DND-41 (cell line): ENCODE measurements at regions not wholly inside any gene's neighbourhood (a gene's known extent, or its start where the extent isn't known, plus 50 kb on each side); places are given as distances from the start of the nearest gene placed in this dataset.

Experiments used
- ATAC-seq: fragments of 200-7000 bp; cut with Tn5 transposase; 3 replicates; pipeline ENCODE4 v1.9.1; 2021; ENCODE audit warnings: low read depth; ENCODE audit not compliant: insufficient read depth
- DNase-seq: peaks from one replicate; pipeline ENCODE4 v3.0.0-alpha.2; 2020
- H2AFZ ChIP-seq: 2 replicates; pipeline ENCODE4 v1.6.0; 2012; ENCODE audit warnings: low read depth, low read length
- H3K27ac ChIP-seq: 2 replicates; pipeline ENCODE4 v1.5.1; 2012; ENCODE audit warnings: low read length, inconsistent platforms
- H3K27me3 ChIP-seq: fragments of 200-600 bp; sonication (generic); 2 replicates; pipeline ENCODE4 v1.6.0; 2012; ENCODE audit warnings: low read length, mild to moderate bottlenecking, inconsistent platforms; ENCODE audit not compliant: insufficient read depth, poor library complexity
- H3K36me3 ChIP-seq: 2 replicates; pipeline ENCODE4 v1.5.1; 2012; ENCODE audit warnings: low read length, inconsistent platforms; ENCODE audit not compliant: insufficient read depth
- H3K4me1 ChIP-seq: 2 replicates; pipeline ENCODE4 v1.5.1; 2012; ENCODE audit warnings: mild to moderate bottlenecking, low read length; ENCODE audit not compliant: insufficient read depth
- H3K4me2 ChIP-seq: 2 replicates; pipeline ENCODE4 v1.6.0; 2012; ENCODE audit warnings: mild to moderate bottlenecking, moderate library complexity, low read length, inconsistent platforms; ENCODE audit not compliant: insufficient read depth
- H3K4me3 ChIP-seq, 2 experiments: fragments of 200-600 bp in 1 of 2; shearing (Covaris generic) in 1 of 2; 2 replicates each; pipeline ENCODE4 v1.5.1; 2012 to 2016; ENCODE audit warnings: inconsistent platforms in 2 of 2, low read length in 2 of 2, mild to moderate bottlenecking in 2 of 2, low read depth in 1 of 2, moderate library complexity in 1 of 2
- H3K79me2 ChIP-seq: 2 replicates; pipeline ENCODE4 v1.6.0; 2012; ENCODE audit warnings: low read length, inconsistent platforms; ENCODE audit not compliant: insufficient read depth
- H3K9ac ChIP-seq: 2 replicates; pipeline ENCODE4 v1.6.0; 2012; ENCODE audit warnings: low read depth, mild to moderate bottlenecking, inconsistent platforms, low read length, moderate library complexity
- H3K9me3 ChIP-seq: 2 replicates; pipeline ENCODE4 v1.5.1; 2012; ENCODE audit warnings: low read length, moderate library complexity, mild to moderate bottlenecking, inconsistent platforms; ENCODE audit not compliant: insufficient read depth, severe bottlenecking
- H4K20me1 ChIP-seq: 2 replicates; pipeline ENCODE4 v1.6.0; 2012; ENCODE audit warnings: low read length; ENCODE audit not compliant: insufficient read depth
- CTCF ChIP-seq: IDR thresholded peaks from 2 replicates; pipeline ENCODE4 v1.5.1; 2012; ENCODE audit warnings: borderline replicate concordance, low read length, moderate library complexity, mild to moderate bottlenecking; ENCODE audit not compliant: poor library complexity, severe bottlenecking; ENCODE audit errors: extremely low read depth
- EZH2 ChIP-seq: IDR thresholded peaks from 3 replicates; pipeline ENCODE4 v1.6.1; 2012; ENCODE audit warnings: borderline replicate concordance, low read depth, mild to moderate bottlenecking, moderate library complexity, low read length, inconsistent platforms; ENCODE audit not compliant: severe bottlenecking

DNA sequence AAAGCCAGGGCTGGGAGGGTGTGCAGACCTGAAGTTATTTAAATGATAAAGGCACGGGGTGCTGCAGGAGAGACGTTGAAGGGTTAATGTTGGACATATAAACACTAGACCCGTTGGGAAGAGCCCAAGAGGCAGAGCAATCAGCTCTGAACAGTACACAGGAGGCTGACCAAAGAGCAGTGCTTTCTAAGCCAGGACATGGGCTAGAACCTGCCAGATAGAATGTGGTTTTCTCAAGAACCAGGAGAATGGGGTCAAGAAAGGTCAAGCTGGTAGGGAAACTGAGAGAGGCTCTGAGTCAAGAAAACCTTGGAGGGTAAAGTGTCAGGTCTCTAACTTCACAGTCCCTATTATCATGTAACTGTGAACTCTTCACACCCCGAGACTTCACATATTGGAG is 143.2 kb upstream of the EEA1 start:
- TF ChIP-seq CTCF = no peak
- TF ChIP-seq EZH2 = no peak
- H3K4me2 ChIP-seq = no peak overlapping the region
- no peak overlapping the region for H2AFZ ChIP-seq
- no peaks in the 10 kb centered on the region for H3K9me3 ChIP-seq
- no peaks in the 10 kb centered on the region for H3K4me1 ChIP-seq
- H3K27ac ChIP-seq = no peak overlapping the region
- no peaks in the 10 kb centered on the region for H3K36me3 ChIP-seq
- no peak overlapping the region for H3K9ac ChIP-seq
- H3K4me3 ChIP-seq = no peak overlapping the region
- H3K27me3 ChIP-seq = no peaks in the 10 kb centered on the region
- no peaks in the 10 kb centered on the region for H4K20me1 ChIP-seq
- no peak for ATAC-seq
- H3K79me2 ChIP-seq = no peaks in the 10 kb centered on the region
- DNase-seq = no peak

DNA sequence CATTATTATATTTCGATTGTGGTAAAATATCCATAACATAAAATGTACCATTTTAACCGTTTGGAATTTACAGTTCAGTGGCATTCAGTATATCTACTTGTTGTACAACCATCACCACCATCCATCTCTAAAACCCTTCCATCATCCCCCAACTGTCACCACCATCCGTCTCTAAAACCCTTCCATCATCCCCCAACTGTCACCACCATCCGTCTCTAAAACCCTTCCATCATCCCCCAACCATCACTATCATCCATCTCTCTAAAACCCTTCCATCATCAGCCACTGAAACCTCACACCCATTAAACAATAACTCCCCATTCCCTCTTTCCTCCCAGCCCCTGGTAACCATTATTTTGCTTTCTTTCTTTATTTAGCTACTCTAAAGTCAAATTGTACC is 144.2 kb upstream of the EEA1 start:
- TF ChIP-seq EZH2 (no peak), CTCF (no peak)
- ATAC-seq = no peak
- H3K4me2 ChIP-seq = no peak overlapping the region
- H3K27me3 ChIP-seq = no peaks in the 10 kb centered on the region
- no peaks in the 10 kb centered on the region for H3K4me1 ChIP-seq
- no peaks in the 10 kb centered on the region for H4K20me1 ChIP-seq
- H3K79me2 ChIP-seq = no peaks in the 10 kb centered on the region
- no peaks in the 10 kb centered on the region for H3K9me3 ChIP-seq
- no peak overlapping the region for H3K9ac ChIP-seq
- no peak overlapping the region for H3K4me3 ChIP-seq
- no peaks in the 10 kb centered on the region for H3K36me3 ChIP-seq
- H2AFZ ChIP-seq = no peak overlapping the region
- no peak for DNase-seq
- H3K27ac ChIP-seq = no peak overlapping the region

DNA sequence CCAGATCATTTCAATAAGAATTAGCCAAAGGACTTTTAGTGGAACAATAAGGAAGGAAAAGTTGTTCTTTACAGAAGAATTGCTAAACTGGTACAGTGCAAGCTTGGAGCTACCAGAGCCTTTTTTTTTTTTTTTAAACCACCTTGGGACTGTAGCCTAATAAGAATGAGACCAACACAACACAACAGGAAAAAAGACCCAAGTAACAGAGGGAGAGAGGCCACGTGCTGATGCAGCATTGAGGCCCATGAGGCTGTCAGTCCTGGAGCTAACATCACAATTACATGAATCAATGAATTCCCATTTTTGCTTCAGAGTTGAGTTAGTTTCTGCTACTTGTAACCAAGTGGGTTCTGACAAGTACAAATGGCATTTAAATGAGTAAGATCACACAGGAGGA is 149.0 kb upstream of the EEA1 start:
- H3K27me3 ChIP-seq = no peaks in the 10 kb centered on the region
- TF ChIP-seq EZH2 (no peak), CTCF (no peak)
- H4K20me1 ChIP-seq = no peaks in the 10 kb centered on the region
- ATAC-seq = no peak
- H3K27ac ChIP-seq = no peak overlapping the region
- no peak overlapping the region for H3K4me3 ChIP-seq
- H3K9ac ChIP-seq = no peak overlapping the region
- no peaks in the 10 kb centered on the region for H3K4me1 ChIP-seq
- no peaks in the 10 kb centered on the region for H3K9me3 ChIP-seq
- DNase-seq = no peak
- no peak overlapping the region for H3K4me2 ChIP-seq
- no peak overlapping the region for H2AFZ ChIP-seq
- H3K36me3 ChIP-seq = no peaks in the 10 kb centered on the region
- no peaks in the 10 kb centered on the region for H3K79me2 ChIP-seq

DNA sequence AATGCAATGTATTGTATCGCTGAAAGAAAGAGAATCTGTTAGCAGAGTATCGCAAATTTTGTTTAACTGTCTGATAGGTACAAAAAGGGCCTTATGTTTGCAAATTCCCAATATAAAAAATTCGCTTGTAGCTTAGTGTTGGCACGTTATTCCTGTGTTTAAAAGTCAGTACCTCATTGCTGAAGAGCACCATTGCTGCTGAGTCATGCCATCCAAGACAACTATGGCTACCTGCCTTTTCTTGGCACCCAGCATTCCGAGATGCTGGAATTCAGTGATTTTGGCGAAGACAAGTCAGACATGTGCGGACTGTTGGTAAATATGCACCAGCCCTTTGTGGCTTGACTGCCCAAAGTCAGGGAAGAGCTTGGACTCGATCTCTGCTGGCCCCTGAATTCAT is 149.5 kb upstream of the EEA1 start:
- Histone ChIP-seq H3K27me3 (no peaks in the 10 kb centered on the region), H3K4me3 (no peak overlapping the region), H3K4me2 (no peak overlapping the region), H3K9me3 (no peaks in the 10 kb centered on the region), H4K20me1 (no peaks in the 10 kb centered on the region), H3K36me3 (no peaks in the 10 kb centered on the region), H3K27ac (no peak overlapping the region), H2AFZ (no peak overlapping the region), H3K4me1 (no peaks in the 10 kb centered on the region), H3K9ac (no peak overlapping the region), H3K79me2 (no peaks in the 10 kb centered on the region)
- no peak for DNase-seq
- no peak for ATAC-seq
- TF ChIP-seq CTCF = no peak
- no peak for TF ChIP-seq EZH2
